ENCODE measurements at regions not wholly inside any gene's neighbourhood (a gene's known extent, or its start where the extent isn't known, plus 50 kb on each side); places are given as distances from the start of the nearest gene placed in this dataset.

DNA sequence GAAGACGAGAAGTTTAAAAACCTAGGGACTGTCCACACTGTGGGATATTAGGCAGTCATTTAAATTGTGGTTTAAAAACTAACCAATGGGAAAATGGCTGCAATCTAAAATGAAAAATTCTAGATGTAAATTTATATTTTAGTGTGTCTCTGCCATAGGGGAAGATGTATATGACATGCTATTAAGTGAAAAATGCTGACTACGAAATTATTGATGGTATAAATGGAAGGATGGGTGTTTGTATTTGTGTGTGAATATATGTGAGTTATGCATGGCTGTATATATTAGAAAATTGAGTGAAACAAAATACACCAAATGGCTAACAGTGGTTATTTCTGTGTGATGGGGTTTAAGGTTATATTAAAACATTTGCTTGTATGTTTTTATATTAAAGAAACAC lies 260.7 kb downstream of the AJAP1 start:
- TF ChIP-seq FOXA1 (IDR thresholded peaks at IDR 0.05): no peak
- TF ChIP-seq SP1 (IDR thresholded peaks at IDR 0.05): no peak

All from HEK293T (cell line).